ENCODE measurements at regions not wholly inside any gene's neighbourhood (a gene's known extent, or its start where the extent isn't known, plus 50 kb on each side); places are given as distances from the start of the nearest gene placed in this dataset.

- ChIA-PET CTCF (no interaction called here), POLR2A (no interaction called here)
- Histone ChIP-seq H3K4me3 (ENCODE audit: low read depth, low read length) (no peak overlapping the region), H3K9me3 (ENCODE audit: control insufficient read depth, insufficient read depth, low read length) (peaks cover 7% of the 10 kb centered on the region; the same call in 1 of the 2 replicates), H3K27ac (ENCODE audit: low read depth, low read length) (no peak overlapping the region), H3K27me3 (ENCODE audit: control insufficient read depth, insufficient read depth, low read length) (no peaks in the 10 kb centered on the region)
- DNase-seq (ENCODE audit: low read depth, low spot score) = no peak
- TF ChIP-seq, protein P1, sequence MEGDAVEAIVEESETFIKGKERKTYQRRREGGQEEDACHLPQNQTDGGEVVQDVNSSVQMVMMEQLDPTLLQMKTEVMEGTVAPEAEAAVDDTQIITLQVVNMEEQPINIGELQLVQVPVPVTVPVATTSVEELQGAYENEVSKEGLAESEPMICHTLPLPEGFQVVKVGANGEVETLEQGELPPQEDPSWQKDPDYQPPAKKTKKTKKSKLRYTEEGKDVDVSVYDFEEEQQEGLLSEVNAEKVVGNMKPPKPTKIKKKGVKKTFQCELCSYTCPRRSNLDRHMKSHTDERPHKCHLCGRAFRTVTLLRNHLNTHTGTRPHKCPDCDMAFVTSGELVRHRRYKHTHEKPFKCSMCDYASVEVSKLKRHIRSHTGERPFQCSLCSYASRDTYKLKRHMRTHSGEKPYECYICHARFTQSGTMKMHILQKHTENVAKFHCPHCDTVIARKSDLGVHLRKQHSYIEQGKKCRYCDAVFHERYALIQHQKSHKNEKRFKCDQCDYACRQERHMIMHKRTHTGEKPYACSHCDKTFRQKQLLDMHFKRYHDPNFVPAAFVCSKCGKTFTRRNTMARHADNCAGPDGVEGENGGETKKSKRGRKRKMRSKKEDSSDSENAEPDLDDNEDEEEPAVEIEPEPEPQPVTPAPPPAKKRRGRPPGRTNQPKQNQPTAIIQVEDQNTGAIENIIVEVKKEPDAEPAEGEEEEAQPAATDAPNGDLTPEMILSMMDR (IDR thresholded peaks at IDR 0.05; ENCODE audit: low read depth, low read length) = no peak
These were observed 531.2 kb upstream of the GHITM start for GRCh38 chr10:83607959-83608745.

- POLR2A ChIA-PET = no interaction called here
- Histone ChIP-seq H3K9me3 (ENCODE audit: control insufficient read depth, insufficient read depth, low read length) (peaks cover 11% of the 10 kb centered on the region; the same call in 1 of the 2 replicates), H3K27ac (ENCODE audit: low read depth, low read length) (no peak overlapping the region), H3K4me3 (ENCODE audit: low read depth, low read length) (no peak overlapping the region), H3K27me3 (ENCODE audit: control insufficient read depth, insufficient read depth, low read length) (no peaks in the 10 kb centered on the region)
- CTCF ChIA-PET = no interaction called here
- DNase-seq (ENCODE audit: low read depth, low spot score) = no peak
- TF ChIP-seq, protein P1 (IDR thresholded peaks at IDR 0.05; ENCODE audit: low read depth, low read length) = no peak
These were observed 527.3 kb upstream of the GHITM start for GRCh38 chr10:83612050-83612449.

GRCh38 chr10:83612746-83613145, 526.6 kb upstream of the GHITM start:
- peaks cover 11% of the 10 kb centered on the region; the same call in 1 of the 2 replicates for H3K9me3 ChIP-seq (ENCODE audit: control insufficient read depth, insufficient read depth, low read length)
- DNase-seq (ENCODE audit: low read depth, low spot score) = no peak
- H3K27me3 ChIP-seq (ENCODE audit: control insufficient read depth, insufficient read depth, low read length) = no peaks in the 10 kb centered on the region
- no peak overlapping the region for H3K27ac ChIP-seq (ENCODE audit: low read depth, low read length)
- CTCF ChIA-PET = no interaction called here
- TF ChIP-seq, protein P1 (IDR thresholded peaks at IDR 0.05; ENCODE audit: low read depth, low read length) = no peak
- POLR2A ChIA-PET = no interaction called here
- no peak overlapping the region for H3K4me3 ChIP-seq (ENCODE audit: low read depth, low read length)

DNA sequence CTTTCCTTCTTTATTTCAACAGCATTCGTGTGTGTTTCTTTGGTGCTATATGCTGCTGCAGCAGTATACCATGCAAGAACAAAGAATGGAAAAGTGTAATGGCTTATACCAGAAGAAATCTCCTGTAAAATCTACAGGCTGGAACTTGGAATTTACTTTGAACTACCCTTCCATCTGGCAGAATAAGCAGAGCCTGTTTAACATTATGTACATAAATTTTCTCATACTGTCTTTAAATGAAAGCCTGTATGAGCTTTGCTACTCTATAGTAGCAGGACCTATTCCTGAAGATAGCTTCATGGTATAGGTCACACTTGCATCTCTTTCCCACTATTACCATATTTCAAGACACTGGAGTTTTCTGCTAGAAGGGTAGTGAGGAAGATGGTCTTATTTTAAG, 522.1 kb upstream of the GHITM start:
- peaks cover 6% of the 10 kb centered on the region; the same call in 1 of the 2 replicates for H3K9me3 ChIP-seq (ENCODE audit: control insufficient read depth, insufficient read depth, low read length)
- no peak for DNase-seq (ENCODE audit: low read depth, low spot score)
- no peak overlapping the region for H3K27ac ChIP-seq (ENCODE audit: low read depth, low read length)
- ChIA-PET POLR2A (no interaction called here), CTCF (no interaction called here)
- TF ChIP-seq, protein P1 (IDR thresholded peaks at IDR 0.05; ENCODE audit: low read depth, low read length) = no peak
- H3K27me3 ChIP-seq (ENCODE audit: control insufficient read depth, insufficient read depth, low read length) = no peaks in the 10 kb centered on the region
- no peak overlapping the region for H3K4me3 ChIP-seq (ENCODE audit: low read depth, low read length)

DNA sequence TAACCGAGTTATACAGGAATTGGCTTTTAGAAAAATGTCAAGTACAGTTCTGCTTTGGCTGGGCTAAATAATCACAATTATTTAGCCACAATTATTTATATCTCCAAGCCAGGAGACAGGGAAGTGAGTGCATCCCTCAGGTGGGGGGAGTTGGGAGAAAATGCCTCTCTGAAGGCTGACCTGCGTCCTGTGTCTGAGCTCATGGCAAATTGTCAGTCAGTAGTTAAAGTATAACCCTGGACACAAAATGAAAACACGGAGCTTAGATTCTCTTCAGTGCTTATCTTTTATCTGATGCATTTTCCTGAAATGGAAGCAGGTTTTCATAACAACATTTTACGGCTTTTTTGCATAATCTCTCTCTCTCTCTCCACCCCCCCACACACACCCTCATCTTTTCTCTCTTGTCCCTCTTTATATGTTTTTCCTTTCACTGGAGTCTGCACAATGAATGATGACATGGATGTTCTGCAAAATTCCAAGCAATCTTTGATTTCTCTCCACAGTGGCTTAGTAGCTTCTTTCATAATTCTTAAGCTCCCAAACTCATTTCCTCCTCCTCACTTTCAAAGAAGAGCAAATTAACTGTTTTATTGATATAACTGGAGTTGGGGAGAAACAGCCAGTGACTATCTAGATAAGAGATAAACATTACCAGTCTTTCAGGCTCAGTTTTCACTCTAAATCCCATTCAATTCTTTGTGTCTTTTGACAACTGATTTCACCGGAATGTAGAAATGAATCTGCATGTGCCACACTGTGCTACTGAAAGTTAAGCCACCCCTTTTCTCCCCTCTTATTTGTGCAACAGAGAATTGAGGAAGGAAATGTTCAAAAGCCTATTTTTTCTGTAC, 521.4 kb upstream of the GHITM start:
- no peak overlapping the region for H3K4me3 ChIP-seq (ENCODE audit: low read depth, low read length)
- TF ChIP-seq, protein P1 (IDR thresholded peaks at IDR 0.05; ENCODE audit: low read depth, low read length) = no peak
- no peaks in the 10 kb centered on the region for H3K27me3 ChIP-seq (ENCODE audit: control insufficient read depth, insufficient read depth, low read length)
- no peak overlapping the region for H3K27ac ChIP-seq (ENCODE audit: low read depth, low read length)
- CTCF ChIA-PET = no interaction called here
- DNase-seq (ENCODE audit: low read depth, low spot score) = no peak
- POLR2A ChIA-PET = no interaction called here
- peaks cover 6% of the 10 kb centered on the region; the same call in 1 of the 2 replicates for H3K9me3 ChIP-seq (ENCODE audit: control insufficient read depth, insufficient read depth, low read length)
